OCI-LY3 (cell line): ENCODE measurements at regions not wholly inside any gene's neighbourhood (a gene's known extent, or its start where the extent isn't known, plus 50 kb on each side); places are given as distances from the start of the nearest gene placed in this dataset.
"Not testable (repeated sequence)": the region's sequence is repeated elsewhere in the genome, so short reads cannot be mapped to it uniquely, and the experiment has no call there.

Experiments
- H2AFZ ChIP-seq: fragments of 200-600, 300-600 bp; shearing (Covaris generic); 2 replicates; pipeline ENCODE4 v1.6.0; 2014; ENCODE audit warnings: antibody characterized with exemption, low read depth, low read length
- H3K27ac ChIP-seq: fragments of 200-600, 300-600 bp; sonication (generic); 2 replicates; pipeline ENCODE4 v1.5.1; 2014; ENCODE audit warnings: mild to moderate bottlenecking, low read length, moderate library complexity, mixed read lengths
- H3K27me3 ChIP-seq: fragments of 200-600, 300-600 bp; sonication (generic); 2 replicates; pipeline ENCODE4 v1.6.1; 2014; ENCODE audit warnings: low read depth, low read length, mixed read lengths
- H3K36me3 ChIP-seq: fragments of 200-600, 300-600 bp; sonication (generic); replicated peaks from 2 replicates; pipeline ENCODE3; 2014; ENCODE audit warnings: low read depth, low read length, mixed read lengths
- H3K4me1 ChIP-seq: fragments of 300-600, 200-600 bp; sonication (generic); 2 replicates; pipeline ENCODE4 v1.6.1; 2014; ENCODE audit warnings: low read length, mixed read lengths
- H3K4me2 ChIP-seq: fragments of 200-600, 300-600 bp; sonication (generic); 2 replicates; pipeline ENCODE4 v1.6.1; 2014; ENCODE audit warnings: low read length, mixed read lengths
- H3K4me3 ChIP-seq: fragments of 300-600, 200-600 bp; sonication (generic); 2 replicates; pipeline ENCODE4 v1.5.1; 2014; ENCODE audit warnings: antibody characterized with exemption, mild to moderate bottlenecking, low read length, moderate library complexity
- H3K79me2 ChIP-seq: fragments of 300-600, 200-600 bp; shearing (Covaris generic); 2 replicates; pipeline ENCODE4 v1.6.1; 2014; ENCODE audit warnings: mild to moderate bottlenecking, low read length, mixed read lengths
- H3K9ac ChIP-seq: fragments of 300-600, 200-600 bp; shearing (Covaris generic); 2 replicates; pipeline ENCODE4 v1.6.0; 2014; ENCODE audit warnings: mild to moderate bottlenecking, low read length, moderate library complexity
- H3K9me3 ChIP-seq: fragments of 200-600, 300-600 bp; shearing (Covaris generic); 2 replicates; pipeline ENCODE4 v1.6.1; 2014; ENCODE audit warnings: low read length, mixed read lengths; ENCODE audit not compliant: insufficient read depth
- H4K20me1 ChIP-seq: fragments of 200-600, 300-600 bp; sonication (generic); 2 replicates; pipeline ENCODE4 v1.6.1; 2016; ENCODE audit warnings: low read length, mixed read lengths; ENCODE audit not compliant: insufficient read depth
- CTCF ChIP-seq: fragments of 200-600, 300-600 bp; sonication (generic); IDR thresholded peaks from 2 replicates; pipeline ENCODE4 v1.5.1; 2014; ENCODE audit warnings: antibody characterized with exemption, low read length, low read depth
- EZH2phosphoT487 ChIP-seq: fragments of 200-600 bp; shearing (Covaris generic); IDR thresholded peaks from 2 replicates; pipeline ENCODE4 v1.6.1; 2018; ENCODE audit warnings: antibody characterized with exemption, mixed run types, low read depth

- no peak for TF ChIP-seq EZH2phosphoT487
- no peak for TF ChIP-seq CTCF
- Histone ChIP-seq H3K36me3 (no peaks in the 10 kb centered on the region), H3K9ac (no peak overlapping the region), H3K4me3 (no peak overlapping the region), H3K27me3 (no peaks in the 10 kb centered on the region), H2AFZ (no peak overlapping the region), H3K27ac (no peak overlapping the region), H3K4me2 (0 out of 2 replicates have a peak overlapping the region, but pooled peaks have one; percentile 20), H3K79me2 (no peaks in the 10 kb centered on the region), H3K4me1 (peaks cover 9% of the 10 kb centered on the region), H3K9me3 (no peaks in the 10 kb centered on the region), H4K20me1 (no peaks in the 10 kb centered on the region)
These were observed 106.2 kb upstream of the EMB start for GRCh38 chr5:50547303-50547702.

DNA sequence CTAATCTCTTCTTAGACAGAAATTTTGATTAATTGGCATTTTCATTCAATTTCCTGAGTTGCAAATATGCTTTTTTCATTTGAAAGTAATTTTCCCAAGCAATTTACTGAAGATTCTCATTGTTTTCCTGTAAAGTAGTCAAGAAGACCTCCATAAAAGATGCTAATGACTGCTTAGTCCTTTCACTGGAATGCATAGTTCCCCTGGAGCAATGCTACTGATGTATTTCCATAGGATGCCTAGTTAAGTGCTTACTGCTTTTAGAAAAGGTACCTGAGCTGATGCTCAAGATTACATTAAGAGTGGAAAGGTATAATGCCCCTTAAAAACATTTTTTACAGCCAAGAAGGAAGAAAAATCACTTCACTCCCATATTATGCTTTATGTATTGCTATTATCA is 109.2 kb upstream of the EMB start:
- no peak overlapping the region for H3K9ac ChIP-seq
- H3K27me3 ChIP-seq: no peaks in the 10 kb centered on the region
- H3K36me3 ChIP-seq: no peaks in the 10 kb centered on the region
- H3K4me3 ChIP-seq: no peak overlapping the region
- H3K4me1 ChIP-seq: peaks cover 9% of the 10 kb centered on the region
- no peaks in the 10 kb centered on the region for H4K20me1 ChIP-seq
- H2AFZ ChIP-seq: no peak overlapping the region
- no peaks in the 10 kb centered on the region for H3K79me2 ChIP-seq
- TF ChIP-seq CTCF (no peak), EZH2phosphoT487 (no peak)
- no peak overlapping the region for H3K27ac ChIP-seq
- no peak overlapping the region for H3K4me2 ChIP-seq
- H3K9me3 ChIP-seq: no peaks in the 10 kb centered on the region

DNA sequence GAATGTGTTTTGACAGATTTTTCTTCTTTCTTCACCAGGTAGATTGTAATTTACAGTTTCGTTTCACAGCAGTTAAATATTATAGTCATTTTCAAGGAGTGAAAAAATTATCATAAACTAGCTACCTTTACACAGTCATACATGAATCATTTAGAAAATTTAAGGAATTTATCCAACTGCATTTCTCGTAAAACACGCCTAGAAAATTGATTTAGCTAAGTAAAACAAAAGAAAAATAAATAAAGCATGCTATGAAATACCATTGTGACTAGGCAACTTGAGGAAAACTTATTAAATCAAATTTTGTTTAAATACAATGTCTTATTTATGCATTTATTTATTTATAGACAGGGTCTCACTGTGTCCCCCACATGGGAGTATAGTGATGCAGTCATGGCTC is 109.9 kb upstream of the EMB start:
- Histone ChIP-seq H2AFZ (no peak overlapping the region), H3K27ac (no peak overlapping the region), H3K79me2 (no peaks in the 10 kb centered on the region), H4K20me1 (no peaks in the 10 kb centered on the region), H3K4me1 (peaks cover 9% of the 10 kb centered on the region), H3K9ac (no peak overlapping the region), H3K4me2 (no peak overlapping the region), H3K27me3 (no peaks in the 10 kb centered on the region), H3K9me3 (no peaks in the 10 kb centered on the region), H3K4me3 (no peak overlapping the region), H3K36me3 (no peaks in the 10 kb centered on the region)
- no peak for TF ChIP-seq EZH2phosphoT487
- TF ChIP-seq CTCF: no peak

GRCh38 chr5:50553560-50553984 is 112.5 kb upstream of the EMB start:
- H3K9me3 ChIP-seq: no peaks in the 10 kb centered on the region
- H3K4me1 ChIP-seq: no peaks in the 10 kb centered on the region
- no peaks in the 10 kb centered on the region for H3K79me2 ChIP-seq
- H3K27ac ChIP-seq: no peak overlapping the region
- H3K9ac ChIP-seq: no peak overlapping the region
- no peak overlapping the region for H3K4me3 ChIP-seq
- H3K36me3 ChIP-seq: no peaks in the 10 kb centered on the region
- no peaks in the 10 kb centered on the region for H4K20me1 ChIP-seq
- no peak overlapping the region for H2AFZ ChIP-seq
- TF ChIP-seq EZH2phosphoT487: no peak
- no peak for TF ChIP-seq CTCF
- no peaks in the 10 kb centered on the region for H3K27me3 ChIP-seq
- no peak overlapping the region for H3K4me2 ChIP-seq

DNA sequence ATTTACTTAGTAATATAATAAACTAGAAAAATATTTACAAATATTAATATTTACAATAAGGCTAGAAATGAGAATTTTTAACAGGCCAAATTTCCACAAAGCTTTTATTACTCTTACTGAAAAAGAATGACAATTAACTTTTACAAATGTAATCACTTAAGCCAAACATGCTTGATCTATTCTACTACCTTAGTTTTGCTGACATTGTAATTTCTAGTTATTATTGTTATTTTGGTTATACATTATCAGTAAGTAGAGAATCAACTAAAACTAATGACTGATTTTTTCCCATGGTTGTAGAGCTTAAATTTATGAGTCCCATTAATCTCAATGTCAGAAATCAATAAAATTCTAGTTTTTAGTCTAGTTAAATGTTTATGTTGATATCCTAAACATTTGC is 107.8 kb upstream of the PARP8 start:
- H4K20me1 ChIP-seq, H3K9me3 ChIP-seq, H3K4me3 ChIP-seq, H3K36me3 ChIP-seq, H3K27me3 ChIP-seq, H3K79me2 ChIP-seq, H3K4me2 ChIP-seq, H3K9ac ChIP-seq, H2AFZ ChIP-seq, H3K27ac ChIP-seq: not testable (repeated sequence)
- H3K4me1 ChIP-seq: peaks cover 11% of the 10 kb centered on the region
